Fibroblast of pulmonary artery (primary cell): ENCODE measurements at regions not wholly inside any gene's neighbourhood (a gene's known extent, or its start where the extent isn't known, plus 50 kb on each side); places are given as distances from the start of the nearest gene placed in this dataset.
A peak's percentile ranks its signal among the peaks of the same experiment; 100 is the strongest.
"Not testable (repeated sequence)": the region's sequence is repeated elsewhere in the genome, so short reads cannot be mapped to it uniquely, and the experiment has no call there.

Source experiments
- DNase-seq: peaks from one replicate; pipeline ENCODE4 v3.0.0-alpha.2; 2010; ENCODE audit warnings: low read depth
- H3K4me3 ChIP-seq: replicated peaks from 2 replicates; pipeline ENCODE4 v1.5.1; 2011; ENCODE audit warnings: low read depth, mild to moderate bottlenecking, control low read depth, low read length, moderate library complexity
- CTCF ChIP-seq: IDR thresholded peaks from 2 replicates; pipeline ENCODE4 v1.5.1; 2011; ENCODE audit warnings: mild to moderate bottlenecking, control low read depth, low read length, inconsistent platforms; ENCODE audit errors: missing control alignments

- DNase-seq: no peak
- TF ChIP-seq CTCF: no peak
- H3K4me3 ChIP-seq: no peak overlapping the region
Observed at GRCh38 chr9:87781331-87781730, 55.4 kb downstream of the CTSL start.

- DNase-seq: no peak
- H3K4me3 ChIP-seq: no peak overlapping the region
- no peak for TF ChIP-seq CTCF
Observed at GRCh38 chr9:87783180-87783579, 57.3 kb downstream of the CTSL start.

GRCh38 chr9:87785315-87785970, 59.5 kb downstream of the CTSL start:
- DNase-seq, H3K4me3 ChIP-seq: not testable (repeated sequence)

- DNase-seq: no peak
- no peak overlapping the region for H3K4me3 ChIP-seq
- TF ChIP-seq CTCF: no peak
Observed at GRCh38 chr9:87786423-87786822, 60.5 kb downstream of the CTSL start.

GRCh38 chr9:87786876-87787275, 61.0 kb downstream of the CTSL start:
- TF ChIP-seq CTCF: no peak
- no peak overlapping the region for H3K4me3 ChIP-seq
- DNase-seq: no peak

GRCh38 chr9:87787735-87788134, 61.8 kb downstream of the CTSL start:
- no peak for TF ChIP-seq CTCF
- H3K4me3 ChIP-seq: no peak overlapping the region
- DNase-seq: peak; percentile 7

GRCh38 chr9:87792831-87793288, 66.9 kb downstream of the CTSL start:
- peak; percentile 30 for TF ChIP-seq CTCF
- peak; percentile 82 for DNase-seq
- no peak overlapping the region for H3K4me3 ChIP-seq
